Parathyroid adenoma (tissue), 2 donors: ENCODE measurements at regions not wholly inside any gene's neighbourhood (a gene's known extent, or its start where the extent isn't known, plus 50 kb on each side); places are given as distances from the start of the nearest gene placed in this dataset.

Source experiments
- H2AFZ ChIP-seq: fragments of 300-600 bp; sonication (generic); one replicate; pipeline ENCODE4 v1.7.0; 2017; ENCODE audit warnings: antibody characterized with exemption, mild to moderate bottlenecking
- H3K27ac ChIP-seq: fragments of 300-600 bp; sonication (generic); one replicate; pipeline ENCODE4 v1.7.0; 2017
- H3K27me3 ChIP-seq: fragments of 300-600 bp; sonication (generic); one replicate; pipeline ENCODE4 v1.7.0; 2017; ENCODE audit warnings: low read length; ENCODE audit not compliant: control insufficient read depth, insufficient read depth
- H3K36me3 ChIP-seq: fragments of 300-600 bp; sonication (generic); one replicate; pipeline ENCODE4 v1.7.0; 2017; ENCODE audit warnings: low read length; ENCODE audit not compliant: control insufficient read depth, insufficient read depth
- H3K4me1 ChIP-seq: fragments of 300-600 bp; sonication (generic); one replicate; pipeline ENCODE4 v1.7.0; 2017; ENCODE audit warnings: control low read depth
- H3K4me2 ChIP-seq: fragments of 300-600 bp; sonication (generic); one replicate; pipeline ENCODE4 v1.7.0; 2017; ENCODE audit warnings: low read length
- H3K4me3 ChIP-seq: fragments of 300-600 bp; sonication (generic); one replicate; pipeline ENCODE4 v1.7.0; 2017; ENCODE audit warnings: low read depth, low read length
- H3K79me2 ChIP-seq: fragments of 300-600 bp; sonication (generic); one replicate; pipeline ENCODE4 v1.7.0; 2017; ENCODE audit warnings: control low read depth
- H3K9ac ChIP-seq: fragments of 300-600 bp; sonication (generic); one replicate; pipeline ENCODE4 v1.7.0; 2017; ENCODE audit warnings: mild to moderate bottlenecking
- H3K9me3 ChIP-seq: fragments of 300-600 bp; sonication (generic); one replicate; pipeline ENCODE4 v1.7.0; 2017; ENCODE audit warnings: low read length; ENCODE audit not compliant: control insufficient read depth
- TF ChIP-seq, protein P1 (sequence below): fragments of 300-600 bp; sonication (generic); IDR thresholded peaks from one replicate; pipeline ENCODE4 v1.7.0; 2017; ENCODE audit warnings: antibody characterized with exemption, mild to moderate bottlenecking
- donor health status: primary hyperparathyroidism.

GRCh38 chr7:121620953-121621606, 225.0 kb upstream of the FAM3C start:
- TF ChIP-seq, protein P1, sequence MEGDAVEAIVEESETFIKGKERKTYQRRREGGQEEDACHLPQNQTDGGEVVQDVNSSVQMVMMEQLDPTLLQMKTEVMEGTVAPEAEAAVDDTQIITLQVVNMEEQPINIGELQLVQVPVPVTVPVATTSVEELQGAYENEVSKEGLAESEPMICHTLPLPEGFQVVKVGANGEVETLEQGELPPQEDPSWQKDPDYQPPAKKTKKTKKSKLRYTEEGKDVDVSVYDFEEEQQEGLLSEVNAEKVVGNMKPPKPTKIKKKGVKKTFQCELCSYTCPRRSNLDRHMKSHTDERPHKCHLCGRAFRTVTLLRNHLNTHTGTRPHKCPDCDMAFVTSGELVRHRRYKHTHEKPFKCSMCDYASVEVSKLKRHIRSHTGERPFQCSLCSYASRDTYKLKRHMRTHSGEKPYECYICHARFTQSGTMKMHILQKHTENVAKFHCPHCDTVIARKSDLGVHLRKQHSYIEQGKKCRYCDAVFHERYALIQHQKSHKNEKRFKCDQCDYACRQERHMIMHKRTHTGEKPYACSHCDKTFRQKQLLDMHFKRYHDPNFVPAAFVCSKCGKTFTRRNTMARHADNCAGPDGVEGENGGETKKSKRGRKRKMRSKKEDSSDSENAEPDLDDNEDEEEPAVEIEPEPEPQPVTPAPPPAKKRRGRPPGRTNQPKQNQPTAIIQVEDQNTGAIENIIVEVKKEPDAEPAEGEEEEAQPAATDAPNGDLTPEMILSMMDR = no peak
- Histone ChIP-seq H3K9ac (no peak overlapping the region), H3K9me3 (no peaks in the 10 kb centered on the region), H3K4me1 (no peaks in the 10 kb centered on the region), H3K27me3 (no peaks in the 10 kb centered on the region), H3K27ac (no peak overlapping the region), H3K4me3 (no peak overlapping the region), H3K79me2 (no peaks in the 10 kb centered on the region), H3K36me3 (no peaks in the 10 kb centered on the region), H2AFZ (no peak overlapping the region), H3K4me2 (no peak overlapping the region)

GRCh38 chr7:121620206-121620605, 224.1 kb upstream of the FAM3C start:
- TF ChIP-seq, protein P1 = no peak
- H3K79me2 ChIP-seq = no peaks in the 10 kb centered on the region
- H3K27me3 ChIP-seq = no peaks in the 10 kb centered on the region
- no peaks in the 10 kb centered on the region for H3K36me3 ChIP-seq
- no peak overlapping the region for H3K27ac ChIP-seq
- no peak overlapping the region for H2AFZ ChIP-seq
- no peak overlapping the region for H3K4me2 ChIP-seq
- no peaks in the 10 kb centered on the region for H3K9me3 ChIP-seq
- no peak overlapping the region for H3K9ac ChIP-seq
- H3K4me3 ChIP-seq = no peak overlapping the region
- H3K4me1 ChIP-seq = no peaks in the 10 kb centered on the region

DNA sequence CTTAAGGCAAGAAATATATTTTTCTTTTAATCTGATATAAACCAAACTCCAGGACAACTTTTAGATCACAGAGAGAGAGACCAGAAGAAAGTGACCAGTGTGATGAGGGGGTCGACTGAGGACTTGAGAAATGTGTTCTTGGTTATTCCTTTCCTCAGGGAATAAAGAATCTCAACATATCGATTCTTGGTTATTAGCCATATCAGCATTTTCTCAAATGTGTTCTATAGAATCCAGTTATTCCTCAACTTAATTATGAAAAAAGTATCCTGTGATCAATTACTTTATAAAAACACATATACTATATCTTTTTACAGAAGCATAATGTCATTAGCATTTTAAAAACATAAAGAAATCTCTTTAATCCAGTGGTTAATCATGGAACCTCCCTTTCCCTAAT, 222.1 kb upstream of the FAM3C start:
- Histone ChIP-seq H3K4me2 (no peak overlapping the region), H3K9ac (no peak overlapping the region), H3K9me3 (no peaks in the 10 kb centered on the region), H2AFZ (no peak overlapping the region), H3K27ac (no peak overlapping the region), H3K27me3 (no peaks in the 10 kb centered on the region), H3K4me3 (no peak overlapping the region), H3K4me1 (no peaks in the 10 kb centered on the region), H3K79me2 (no peaks in the 10 kb centered on the region), H3K36me3 (no peaks in the 10 kb centered on the region)
- TF ChIP-seq, protein P1 = no peak

DNA sequence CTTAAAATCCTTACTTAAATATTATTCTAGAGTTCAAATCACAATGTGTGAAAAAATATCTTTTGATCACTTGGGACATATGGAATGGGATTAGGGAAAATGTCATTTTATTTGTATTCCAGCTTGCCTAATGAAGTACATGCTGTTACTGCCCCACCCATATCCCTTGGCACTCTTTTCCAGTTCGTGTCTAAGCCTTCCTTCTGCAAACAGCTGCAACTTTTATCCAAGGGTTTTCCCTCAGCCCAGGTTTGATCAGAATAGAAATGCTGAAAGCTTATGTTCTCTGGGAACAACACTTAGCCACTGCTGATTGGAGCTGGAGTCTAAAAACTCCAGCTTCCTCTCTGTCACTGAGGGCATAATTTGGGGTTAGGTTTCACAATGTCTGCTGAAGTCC, 214.1 kb upstream of the FAM3C start:
- Histone ChIP-seq H3K9ac (no peak overlapping the region), H3K4me3 (no peak overlapping the region), H3K36me3 (no peaks in the 10 kb centered on the region), H3K4me1 (peaks cover 7% of the 10 kb centered on the region), H3K4me2 (no peak overlapping the region), H2AFZ (no peak overlapping the region), H3K27ac (no peak overlapping the region), H3K79me2 (no peaks in the 10 kb centered on the region), H3K27me3 (no peaks in the 10 kb centered on the region), H3K9me3 (no peaks in the 10 kb centered on the region)
- TF ChIP-seq, protein P1 = no peak

- TF ChIP-seq, protein P1 = no peak
Measured at GRCh38 chr7:121609208-121609607, 213.1 kb upstream of the FAM3C start.

More at GRCh38 chr7:121609208-121609607, 213.1 kb upstream of the FAM3C start:
- no peaks in the 10 kb centered on the region for H3K27me3 ChIP-seq
- no peaks in the 10 kb centered on the region for H3K36me3 ChIP-seq
- H3K9me3 ChIP-seq = no peaks in the 10 kb centered on the region
- no peak overlapping the region for H3K27ac ChIP-seq
- H3K4me2 ChIP-seq = no peak overlapping the region
- H3K79me2 ChIP-seq = no peaks in the 10 kb centered on the region
- H3K4me1 ChIP-seq = peaks cover 11% of the 10 kb centered on the region
- H2AFZ ChIP-seq = no peak overlapping the region
- no peak overlapping the region for H3K9ac ChIP-seq
- no peak overlapping the region for H3K4me3 ChIP-seq
